Muscle of leg (tissue), 3 donors: ENCODE measurements at regions not wholly inside any gene's neighbourhood (a gene's known extent, or its start where the extent isn't known, plus 50 kb on each side); places are given as distances from the start of the nearest gene placed in this dataset.

Experiments used
- DNase-seq: peaks from one replicate; pipeline ENCODE4 v3.0.0; 2013
- H3K27ac ChIP-seq: one replicate; pipeline ENCODE4 v1.5.1; 2013; ENCODE audit warnings: mild to moderate bottlenecking, low read length, control low read depth
- H3K27me3 ChIP-seq: one replicate; pipeline ENCODE4 v1.6.1; 2013; ENCODE audit warnings: low read length; ENCODE audit not compliant: control insufficient read depth, insufficient read depth
- H3K36me3 ChIP-seq: one replicate; pipeline ENCODE4 v1.6.1; 2013; ENCODE audit warnings: low read length; ENCODE audit not compliant: control insufficient read depth, insufficient read depth
- H3K4me1 ChIP-seq: one replicate; pipeline ENCODE4 v1.6.1; 2013; ENCODE audit warnings: low read length; ENCODE audit not compliant: control insufficient read depth, insufficient read depth
- H3K4me3 ChIP-seq: one replicate; pipeline ENCODE4 v1.5.1; 2013; ENCODE audit warnings: low read length, control low read depth
- H3K9me3 ChIP-seq: replicated peaks from 2 replicates; pipeline ENCODE4 v1.6.1; 2013; ENCODE audit warnings: low read depth, low read length; ENCODE audit not compliant: control insufficient read depth
- WGBS: methylation state at CpG from one replicate; pipeline ENCODE4 v1.1.5; 2013; ENCODE audit warnings: missing lambda C conversion rate; ENCODE audit not compliant: insufficient coverage; 5-methylcytosine and 5-hydroxymethylcytosine counted together

- 100% methylated on average over 1 of the region's 2 CpGs for WGBS
- DNase-seq, result no peak
- Histone ChIP-seq H3K4me1 (no peaks in the 10 kb centered on the region), H3K9me3 (no peaks in the 10 kb centered on the region), H3K36me3 (no peaks in the 10 kb centered on the region), H3K27ac (no peak overlapping the region), H3K27me3 (no peaks in the 10 kb centered on the region), H3K4me3 (no peak overlapping the region)
Observed at GRCh38 chr3:24741506-24741905, 246.9 kb upstream of the THRB start.

DNA sequence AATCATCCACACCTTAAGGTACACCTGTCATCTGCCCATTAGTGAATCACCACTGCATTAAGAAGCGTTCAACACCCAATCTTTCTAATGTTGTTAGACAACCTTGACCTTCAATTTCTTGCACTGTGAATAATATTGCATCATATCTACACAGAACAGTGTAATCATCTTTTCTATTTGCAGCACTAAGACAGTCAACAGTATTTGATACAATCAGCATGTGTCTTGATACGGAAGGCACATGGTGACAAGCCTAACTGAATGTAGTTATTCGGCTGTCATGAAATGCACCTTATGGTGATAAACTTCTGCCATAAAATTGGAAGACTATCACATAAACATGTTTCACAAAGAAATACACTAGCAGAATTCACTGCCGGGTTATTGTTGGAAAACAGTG, 253.9 kb upstream of the THRB start:
- H3K27me3 ChIP-seq, result no peaks in the 10 kb centered on the region
- 100% methylated on average over 1 of the region's 4 CpGs for WGBS

DNA sequence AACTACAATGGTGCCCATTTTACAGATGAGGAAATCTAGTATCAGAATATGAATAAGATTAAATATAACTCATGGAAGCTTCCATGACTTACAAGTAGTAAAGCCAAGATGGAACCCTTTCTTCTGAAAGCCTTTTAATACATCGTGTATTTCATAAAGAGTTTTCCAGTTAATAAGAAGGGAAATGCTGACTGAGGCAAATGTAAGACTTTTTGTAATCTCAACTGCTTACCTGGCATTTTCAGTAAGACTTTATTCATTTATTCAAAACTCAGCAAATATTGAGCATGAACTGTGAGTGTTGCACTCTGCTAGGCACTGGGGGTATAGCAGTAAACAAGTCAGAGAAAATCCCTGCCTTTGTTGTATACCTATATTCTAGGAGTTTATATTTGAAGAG, 256.4 kb upstream of the THRB start:
- Histone ChIP-seq H3K27me3 (no peaks in the 10 kb centered on the region), H3K4me1 (no peaks in the 10 kb centered on the region), H3K27ac (no peak overlapping the region), H3K9me3 (no peaks in the 10 kb centered on the region), H3K36me3 (no peaks in the 10 kb centered on the region), H3K4me3 (no peak overlapping the region)
- WGBS, result no CpG with 5 or more reads among the region's 1 CpG
- no peak for DNase-seq

More for the DNA sequence above, 253.9 kb upstream of the THRB start:
- no peak for DNase-seq
- no peak overlapping the region for H3K27ac ChIP-seq
- H3K4me3 ChIP-seq, result no peak overlapping the region
- H3K9me3 ChIP-seq, result no peaks in the 10 kb centered on the region
- H3K36me3 ChIP-seq, result no peaks in the 10 kb centered on the region
- no peaks in the 10 kb centered on the region for H3K4me1 ChIP-seq

- WGBS, result 50% methylated on average over 2 of the region's 4 CpGs
- Histone ChIP-seq H3K4me3 (no peak overlapping the region), H3K4me1 (no peaks in the 10 kb centered on the region)
Observed at GRCh38 chr3:24756101-24756888, 261.6 kb upstream of the THRB start.

GRCh38 chr3:24763393-24763792, 268.7 kb upstream of the THRB start:
- no peaks in the 10 kb centered on the region for H3K27me3 ChIP-seq
- no peaks in the 10 kb centered on the region for H3K9me3 ChIP-seq
- WGBS, result no CpG with 5 or more reads among the region's 11 CpGs
- H3K4me1 ChIP-seq, result no peaks in the 10 kb centered on the region
- H3K27ac ChIP-seq, result no peak overlapping the region
- no peak for DNase-seq
- no peak overlapping the region for H3K4me3 ChIP-seq
- no peaks in the 10 kb centered on the region for H3K36me3 ChIP-seq

More at GRCh38 chr3:24756101-24756888, 261.6 kb upstream of the THRB start:
- no peak overlapping the region for H3K27ac ChIP-seq
- DNase-seq, result no peak
- no peaks in the 10 kb centered on the region for H3K36me3 ChIP-seq
- H3K27me3 ChIP-seq, result no peaks in the 10 kb centered on the region
- no peaks in the 10 kb centered on the region for H3K9me3 ChIP-seq

- Histone ChIP-seq H3K27me3 (no peaks in the 10 kb centered on the region), H3K4me3 (no peak overlapping the region), H3K36me3 (no peaks in the 10 kb centered on the region), H3K4me1 (no peaks in the 10 kb centered on the region), H3K27ac (no peak overlapping the region), H3K9me3 (no peaks in the 10 kb centered on the region)
- DNase-seq, result peak; percentile 15
- no CpG with 5 or more reads among the region's 3 CpGs for WGBS
Observed at GRCh38 chr3:24764236-24764915, 269.7 kb upstream of the THRB start.

DNA sequence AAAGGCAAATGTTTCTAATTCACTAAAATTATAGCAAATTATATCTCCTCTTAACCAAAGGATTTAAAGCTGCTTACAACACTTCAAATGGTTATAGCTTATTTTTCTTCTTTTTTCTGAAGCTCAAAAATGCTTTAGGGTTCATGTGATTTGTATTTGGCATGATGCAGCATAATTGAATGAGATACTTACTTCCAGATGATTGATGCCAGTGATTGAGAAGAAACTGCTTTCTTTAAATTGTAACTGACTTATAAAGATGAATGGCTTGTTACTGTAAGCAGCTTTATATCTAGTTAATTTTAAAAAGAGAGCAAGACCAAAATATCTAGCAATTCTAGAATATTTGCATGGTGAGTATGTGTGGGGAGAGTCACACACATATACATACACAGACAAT, 270.7 kb upstream of the THRB start:
- Histone ChIP-seq H3K36me3 (no peaks in the 10 kb centered on the region), H3K27ac (no peak overlapping the region), H3K9me3 (no peaks in the 10 kb centered on the region), H3K4me3 (no peak overlapping the region), H3K4me1 (no peaks in the 10 kb centered on the region), H3K27me3 (no peaks in the 10 kb centered on the region)
- DNase-seq, result no peak

DNA sequence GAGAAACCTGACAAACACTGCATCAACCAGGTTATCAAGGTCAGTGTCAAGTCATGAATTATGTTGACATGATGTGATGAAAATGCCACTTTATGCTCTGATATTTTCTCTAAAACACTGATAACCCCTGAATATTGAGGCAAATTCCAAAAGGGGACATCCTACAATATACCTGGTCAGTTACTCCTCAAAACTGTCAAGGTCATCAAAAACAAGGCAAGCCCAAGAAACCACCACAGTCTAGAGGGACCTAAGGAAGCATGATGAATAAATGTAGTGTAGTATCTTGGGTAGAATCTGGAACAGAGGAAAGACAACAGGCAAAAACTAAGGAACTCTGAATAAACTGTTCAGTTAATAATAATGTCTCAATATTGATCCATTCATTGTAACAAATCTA, 275.3 kb upstream of the THRB start:
- Histone ChIP-seq H3K27ac (no peak overlapping the region), H3K36me3 (no peaks in the 10 kb centered on the region), H3K9me3 (no peaks in the 10 kb centered on the region), H3K4me1 (no peaks in the 10 kb centered on the region), H3K27me3 (no peaks in the 10 kb centered on the region), H3K4me3 (no peak overlapping the region)
- DNase-seq, result no peak

GRCh38 chr3:24773798-24774197, 279.1 kb upstream of the THRB start:
- H3K36me3 ChIP-seq, result no peaks in the 10 kb centered on the region
- no peaks in the 10 kb centered on the region for H3K4me1 ChIP-seq
- H3K27ac ChIP-seq, result no peak overlapping the region
- WGBS, result 17% methylated on average over 1 of the region's 4 CpGs
- H3K4me3 ChIP-seq, result no peak overlapping the region
- DNase-seq, result peak; percentile 89
- no peaks in the 10 kb centered on the region for H3K27me3 ChIP-seq
- no peaks in the 10 kb centered on the region for H3K9me3 ChIP-seq

DNA sequence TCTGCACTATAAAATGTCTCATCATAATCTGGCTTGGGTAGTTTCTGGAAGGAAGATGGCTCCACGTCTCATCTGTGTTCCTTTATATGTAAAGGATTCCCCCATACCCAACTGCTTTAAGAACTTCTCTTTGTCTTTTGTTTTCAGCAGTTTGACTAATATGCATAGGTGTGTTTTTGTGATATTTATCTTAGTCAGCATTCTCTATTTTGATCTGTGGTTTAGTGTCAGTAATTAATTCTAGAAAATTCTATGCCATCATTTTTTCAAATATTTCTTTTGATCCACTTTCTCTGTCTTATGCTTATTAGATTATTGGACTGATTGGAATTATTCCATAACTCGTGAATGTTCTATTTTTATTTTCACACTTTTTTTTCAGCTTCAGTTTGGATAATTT, 286.3 kb upstream of the THRB start:
- H3K9me3 ChIP-seq, result peaks cover 9% of the 10 kb centered on the region
- no peak for DNase-seq
- WGBS, result no CpG with 5 or more reads among the region's 2 CpGs

More for the DNA sequence above, 286.3 kb upstream of the THRB start:
- Histone ChIP-seq H3K36me3 (no peaks in the 10 kb centered on the region), H3K27ac (no peak overlapping the region), H3K4me3 (no peak overlapping the region), H3K27me3 (no peaks in the 10 kb centered on the region), H3K4me1 (no peaks in the 10 kb centered on the region)
